ENCODE measurements at regions not wholly inside any gene's neighbourhood (a gene's known extent, or its start where the extent isn't known, plus 50 kb on each side); places are given as distances from the start of the nearest gene placed in this dataset.

- TF ChIP-seq CTCF (IDR thresholded peaks at IDR 0.05 in 4 of 5, conservative IDR thresholded peaks at IDR 0.05 in 1 of 5) (no peak), POLR2A (IDR thresholded peaks at IDR 0.05) (no peak)
Measured at GRCh38 chr5:2388571-2388970, 362.9 kb downstream of the IRX2 start.
